Left lobe of liver (tissue), 2 donors: ENCODE measurements at regions not wholly inside any gene's neighbourhood (a gene's known extent, or its start where the extent isn't known, plus 50 kb on each side); places are given as distances from the start of the nearest gene placed in this dataset.
A peak's percentile ranks its signal among the peaks of the same experiment; 100 is the strongest.

Experiments
- ATAC-seq: fragments of 200-7000 bp; cut with Tn5 transposase; one replicate; pipeline ENCODE4 v1.9.1; 2020; ENCODE audit warnings: mild to moderate bottlenecking, moderate library complexity
- DNase-seq: peaks from one replicate; pipeline ENCODE4 v3.0.0-alpha.2; 2020; ENCODE audit warnings: low spot score
- donor health status: DM: no; HTN: no; CAD: no; lungs with moderate emphysema.
- donor health status: DM: no; HTN: yes; CAD: no.

- ATAC-seq (no peak), DNase-seq (no peak)
Observed at GRCh38 chr18:27838225-27838624, 338.7 kb downstream of the CDH2 start.

GRCh38 chr18:27826101-27826500 lies 350.8 kb downstream of the CDH2 start:
- no peak for DNase-seq
- no peak for ATAC-seq

DNA sequence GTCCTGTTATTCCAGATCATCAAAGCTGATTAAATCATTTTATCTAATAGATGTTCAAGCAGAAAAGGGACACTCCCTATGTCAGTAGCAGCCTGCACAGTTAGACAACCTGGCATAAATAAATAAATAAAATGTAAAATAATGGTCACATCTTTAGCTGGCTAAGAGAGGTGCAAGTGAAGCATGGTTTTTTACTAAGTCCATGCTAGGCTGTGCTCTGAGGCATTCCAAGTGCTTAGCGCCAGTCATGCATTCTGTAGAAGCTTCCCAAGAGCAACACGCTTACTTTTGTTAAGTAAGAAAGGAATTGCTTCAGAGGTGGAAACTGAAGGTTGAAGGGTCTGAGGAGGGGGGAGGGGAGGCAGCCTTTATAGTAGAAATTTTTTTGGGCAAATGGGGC lies 351.2 kb downstream of the CDH2 start:
- ATAC-seq (no peak), DNase-seq (no peak)

DNA sequence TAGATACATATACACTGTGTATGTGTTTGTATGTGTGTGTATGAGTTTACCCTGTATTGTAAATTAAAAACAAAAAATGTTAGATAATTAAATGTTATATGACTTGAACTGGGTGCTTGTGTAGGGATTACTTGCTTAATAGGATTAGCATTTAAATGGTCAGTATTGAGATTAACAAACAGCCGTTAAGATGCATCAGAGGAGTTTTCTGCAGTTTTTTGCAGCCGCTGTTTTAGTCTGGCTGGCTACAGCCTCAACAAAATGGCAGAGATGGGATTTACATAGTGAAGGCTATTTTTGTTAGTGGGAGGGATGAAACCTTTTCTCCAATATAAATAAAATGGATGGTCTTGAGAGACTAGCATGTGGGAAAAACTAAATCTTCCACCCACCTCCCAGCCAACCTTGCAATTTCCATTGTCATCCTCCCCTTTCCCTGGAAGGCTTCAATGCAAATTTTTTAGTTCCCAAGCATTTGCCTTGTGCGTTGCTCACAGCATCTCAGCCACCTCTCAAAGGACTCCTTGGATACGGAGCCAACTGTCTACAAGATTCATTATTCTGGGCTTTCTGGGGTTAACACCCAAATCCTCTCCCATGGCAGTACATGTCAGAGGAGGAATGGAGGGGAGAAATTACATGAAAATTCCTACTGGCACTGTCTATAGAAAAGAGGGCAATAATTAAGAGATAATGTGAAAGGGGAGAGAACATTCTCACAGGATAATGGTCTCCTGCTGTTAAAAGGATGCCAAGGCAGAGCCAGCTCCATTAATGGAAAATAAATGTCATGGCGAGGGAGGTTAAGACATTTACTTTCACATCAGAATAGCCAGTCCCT lies 351.9 kb downstream of the CDH2 start:
- DNase-seq (no peak), ATAC-seq (no peak)

DNA sequence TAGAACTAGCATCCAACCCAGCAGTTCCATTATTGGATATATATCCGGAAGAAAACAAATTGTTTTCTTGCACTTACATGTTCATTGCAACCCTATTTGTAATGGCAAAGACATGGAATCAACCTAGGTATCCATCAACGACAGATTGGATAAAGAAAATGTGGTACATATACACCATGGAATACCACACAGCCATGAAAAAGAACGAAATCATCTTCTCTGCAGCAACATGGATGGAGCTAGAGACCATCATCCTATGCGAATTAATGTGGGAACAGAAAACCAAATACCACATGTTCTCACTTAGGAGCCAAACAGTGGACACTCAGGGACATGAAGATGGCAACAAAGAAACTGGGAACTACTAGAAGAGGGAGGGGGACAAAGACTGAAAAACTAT lies 352.7 kb downstream of the CDH2 start:
- DNase-seq (no peak), ATAC-seq (no peak)

DNA sequence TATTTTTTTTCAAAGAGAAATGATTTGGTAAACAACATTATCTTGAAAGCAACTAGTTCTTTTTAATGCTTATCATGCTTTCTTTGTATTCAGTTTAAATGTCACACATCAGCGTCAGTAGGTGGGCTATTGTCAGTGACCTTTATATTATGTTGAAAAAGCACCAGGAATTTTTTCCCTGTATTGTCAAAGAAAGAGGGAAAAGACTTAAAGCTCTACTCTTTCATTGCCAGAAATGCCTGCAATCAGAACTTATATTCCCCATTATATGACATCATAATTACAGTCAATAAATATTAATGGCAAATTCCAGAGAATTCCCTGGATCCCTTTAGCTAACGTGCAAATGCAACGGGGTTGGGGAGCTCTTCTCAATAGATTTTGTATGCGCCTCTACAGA lies 353.9 kb downstream of the CDH2 start:
- DNase-seq, result no peak
- ATAC-seq, result no peak

GRCh38 chr18:27808683-27809082 lies 368.2 kb downstream of the CDH2 start:
- DNase-seq, result no peak

GRCh38 chr18:27803957-27804356 lies 373.0 kb downstream of the CDH2 start:
- DNase-seq (no peak), ATAC-seq (no peak)

More at GRCh38 chr18:27808683-27809082, 368.2 kb downstream of the CDH2 start:
- no peak for ATAC-seq

DNA sequence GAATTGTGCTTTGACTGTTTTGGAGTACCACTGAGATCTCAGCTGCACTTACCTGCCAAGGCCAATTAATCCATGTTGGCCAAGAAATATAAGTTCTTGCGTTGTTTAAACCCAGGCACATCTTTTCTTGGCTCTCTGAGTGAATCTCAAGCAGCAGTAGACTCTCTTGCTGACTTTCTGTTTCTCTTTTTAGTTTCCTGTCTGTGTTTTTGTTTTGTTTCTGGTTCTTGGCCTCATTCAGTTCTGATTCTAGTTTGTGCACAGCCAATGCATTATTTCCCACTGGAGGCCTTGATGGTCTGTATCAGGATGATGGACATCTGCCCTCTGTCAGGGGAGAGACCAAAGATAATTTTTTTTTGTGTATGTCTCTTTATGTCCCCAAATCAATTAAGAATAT lies 379.4 kb downstream of the CDH2 start:
- DNase-seq (no peak), ATAC-seq (no peak)

GRCh38 chr18:27794181-27794926 lies 382.6 kb downstream of the CDH2 start:
- DNase-seq, result no peak
- no peak for ATAC-seq

- DNase-seq, result no peak
- ATAC-seq, result no peak
Observed at GRCh38 chr18:27793013-27793785, 383.7 kb downstream of the CDH2 start.

DNA sequence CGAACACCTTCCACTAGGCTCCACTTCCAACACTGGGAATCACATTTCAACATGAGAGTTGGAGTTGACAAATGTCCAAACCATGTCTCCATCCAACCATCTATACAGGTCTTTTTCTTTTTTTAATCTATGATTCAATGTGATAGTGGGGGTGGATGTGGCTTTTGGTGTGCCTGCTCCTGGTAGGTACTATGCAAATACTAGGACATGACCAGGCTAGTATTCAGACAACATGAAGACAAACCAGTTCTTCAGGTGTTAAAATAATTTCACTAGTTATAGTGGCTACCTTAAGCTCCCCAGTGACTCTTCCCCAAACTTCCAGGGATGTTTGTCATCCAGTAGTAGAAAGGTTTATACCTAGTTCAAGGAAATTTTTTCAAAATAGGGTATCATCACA lies 387.5 kb downstream of the CDH2 start:
- ATAC-seq (no peak), DNase-seq (no peak)

DNA sequence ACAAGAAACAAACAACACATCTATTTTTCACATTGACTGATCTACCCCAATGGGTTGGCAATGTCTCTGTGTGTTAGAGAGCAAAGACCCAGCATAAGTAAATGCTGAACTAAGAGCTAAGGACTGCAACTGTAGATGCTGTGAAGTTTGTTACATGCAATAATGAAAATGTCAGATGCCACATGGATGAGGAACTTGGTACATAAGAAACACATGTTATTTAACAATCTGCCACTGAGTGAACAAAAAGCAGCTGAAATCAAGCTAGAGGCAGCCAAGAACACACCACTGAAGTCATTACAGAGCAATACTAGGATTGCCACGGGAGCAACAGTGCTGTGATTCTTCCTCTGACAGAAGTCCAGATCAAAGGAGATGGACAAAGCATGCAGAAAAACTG lies 389.4 kb downstream of the CDH2 start:
- ATAC-seq, result no peak

GRCh38 chr18:27785815-27786471 lies 391.0 kb downstream of the CDH2 start:
- ATAC-seq (no peak), DNase-seq (no peak)

More for the DNA sequence above, 389.4 kb downstream of the CDH2 start:
- no peak for DNase-seq

DNA sequence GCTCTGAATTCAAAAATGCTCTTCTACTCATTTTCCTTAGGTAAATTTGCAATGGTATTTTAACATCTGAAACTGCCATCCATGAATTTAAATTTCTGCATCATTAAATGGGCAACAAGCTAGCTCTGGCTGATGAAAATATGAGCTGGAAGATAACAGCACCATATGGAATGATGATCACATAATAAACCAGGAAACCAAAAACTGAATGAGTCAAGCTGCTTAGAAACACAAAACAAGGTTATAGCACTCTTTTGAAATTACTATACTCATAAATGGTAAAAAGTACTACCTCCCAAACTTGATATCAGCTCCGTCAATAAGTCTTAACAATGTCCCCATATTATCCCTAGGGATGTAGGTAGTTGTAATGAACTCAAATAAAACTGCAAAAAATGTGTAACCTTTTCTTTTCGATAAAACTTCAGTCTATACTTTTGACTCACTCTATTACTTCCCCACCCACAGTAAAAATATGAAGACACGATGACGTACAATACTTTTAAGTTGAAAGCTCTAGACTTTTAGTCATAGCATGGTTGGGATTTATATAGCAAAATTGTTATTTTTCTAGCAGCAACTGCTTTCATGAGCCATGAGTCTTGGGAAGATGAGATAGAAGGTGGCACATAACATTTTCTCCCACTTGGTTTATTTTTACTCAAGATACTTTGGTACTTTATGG lies 396.7 kb downstream of the CDH2 start:
- DNase-seq (no peak), ATAC-seq (no peak)

- DNase-seq (no peak), ATAC-seq (no peak)
Observed at GRCh38 chr18:27778925-27779324, 398.0 kb downstream of the CDH2 start.

DNA sequence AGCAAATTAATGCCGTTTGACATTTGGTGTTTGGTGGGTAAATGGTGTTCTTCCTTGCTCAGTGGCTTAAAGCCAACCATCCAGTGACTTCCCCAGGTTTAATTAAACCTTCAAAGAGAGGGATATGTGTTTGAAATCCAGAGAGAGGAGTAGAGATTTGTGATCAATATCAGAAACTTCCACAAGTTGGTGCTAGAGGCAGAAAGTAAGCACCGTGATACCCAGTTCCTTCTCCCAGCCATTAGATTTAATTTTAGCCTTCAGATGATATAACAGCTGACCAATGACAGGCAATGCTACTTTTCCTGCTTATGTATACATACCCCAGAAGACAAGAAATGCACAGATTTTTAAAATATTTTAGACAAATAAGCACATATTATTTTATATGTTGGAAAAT lies 398.5 kb downstream of the CDH2 start:
- ATAC-seq (peak; percentile 61), DNase-seq (no peak)

GRCh38 chr18:27772081-27772480 lies 404.8 kb downstream of the CDH2 start:
- no peak for ATAC-seq

DNA sequence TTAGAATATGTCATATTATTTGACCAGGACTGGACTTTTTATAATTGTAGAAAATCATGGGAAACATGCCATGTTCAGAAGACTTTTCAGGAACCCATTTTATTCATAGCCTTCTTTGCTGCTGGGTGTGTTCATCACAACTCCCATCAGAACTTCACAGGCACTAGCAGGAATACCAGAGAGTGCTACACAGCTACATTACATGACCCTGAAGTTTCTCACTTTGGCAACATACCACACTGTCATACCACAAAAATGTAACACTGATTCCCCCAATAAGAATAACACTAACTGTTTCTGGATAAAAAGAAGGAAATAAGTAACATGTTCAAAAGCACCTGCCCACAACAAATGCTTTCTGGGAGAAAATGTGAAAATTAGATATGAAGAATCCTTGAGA lies 405.4 kb downstream of the CDH2 start:
- DNase-seq (no peak), ATAC-seq (no peak)

More at GRCh38 chr18:27772081-27772480, 404.8 kb downstream of the CDH2 start:
- DNase-seq, result no peak

GRCh38 chr18:27769152-27769551 lies 407.8 kb downstream of the CDH2 start:
- no peak for DNase-seq
- ATAC-seq, result no peak
